ENCODE measurements at regions not wholly inside any gene's neighbourhood (a gene's known extent, or its start where the extent isn't known, plus 50 kb on each side); places are given as distances from the start of the nearest gene placed in this dataset.

- Histone ChIP-seq H3K4me3 (no peak overlapping the region), H3K27ac (no peak overlapping the region), H3K4me1 (replicated peaks) (no peaks in the 10 kb centered on the region), H3K27me3 (replicated peaks; ENCODE audit: insufficient read depth) (no peaks in the 10 kb centered on the region), H3K9me3 (no peaks in the 10 kb centered on the region), H3K36me3 (no peaks in the 10 kb centered on the region)
- intact Hi-C loops (cut with DNase I) = no loop called here
- TF ChIP-seq POLR2A (IDR thresholded peaks at IDR 0.05) = no peak
- no peak for TF ChIP-seq CTCF (IDR thresholded peaks at IDR 0.05)
- TF ChIP-seq POLR2AphosphoS5 (IDR thresholded peaks at IDR 0.05) = no peak
- 84% methylated on average over 2 of the region's 2 CpGs for WGBS
- no peak for DNase-seq (ENCODE audit: low spot score)
Measured at GRCh38 chr5:36815871-36816270, 60.7 kb upstream of the NIPBL start.

DNA sequence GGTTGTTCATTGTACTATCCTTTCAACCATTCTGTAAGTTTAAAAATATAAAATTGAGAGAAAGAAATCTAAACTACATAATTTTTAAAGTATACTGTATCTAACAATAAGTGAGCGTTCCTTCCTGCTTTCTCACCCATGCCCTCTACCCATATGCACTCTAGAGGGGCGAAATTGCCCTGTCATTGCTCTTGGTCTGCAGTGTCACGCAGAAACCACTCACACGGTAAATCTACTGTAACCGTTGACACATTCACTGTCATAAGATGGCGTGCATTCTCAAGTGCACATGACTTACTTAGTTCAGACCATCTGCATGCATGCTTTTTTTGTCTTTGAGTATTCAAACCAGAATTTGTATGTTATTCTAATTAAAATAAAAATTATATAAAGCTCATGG is 55.7 kb upstream of the NIPBL start:
- Histone ChIP-seq H3K4me1 (replicated peaks) (no peaks in the 10 kb centered on the region), H3K27me3 (replicated peaks; ENCODE audit: insufficient read depth) (no peaks in the 10 kb centered on the region), H3K4me3 (no peak overlapping the region), H3K9me3 (no peaks in the 10 kb centered on the region), H3K36me3 (no peaks in the 10 kb centered on the region), H3K27ac (no peak overlapping the region)
- intact Hi-C loops (cut with DNase I) = no loop called here
- TF ChIP-seq POLR2AphosphoS5 (IDR thresholded peaks at IDR 0.05) = no peak
- no peak for TF ChIP-seq POLR2A (IDR thresholded peaks at IDR 0.05)
- TF ChIP-seq CTCF (IDR thresholded peaks at IDR 0.05) = no peak
- no peak for DNase-seq (ENCODE audit: low spot score)
- WGBS = 84% methylated on average over 6 of the region's 6 CpGs

DNA sequence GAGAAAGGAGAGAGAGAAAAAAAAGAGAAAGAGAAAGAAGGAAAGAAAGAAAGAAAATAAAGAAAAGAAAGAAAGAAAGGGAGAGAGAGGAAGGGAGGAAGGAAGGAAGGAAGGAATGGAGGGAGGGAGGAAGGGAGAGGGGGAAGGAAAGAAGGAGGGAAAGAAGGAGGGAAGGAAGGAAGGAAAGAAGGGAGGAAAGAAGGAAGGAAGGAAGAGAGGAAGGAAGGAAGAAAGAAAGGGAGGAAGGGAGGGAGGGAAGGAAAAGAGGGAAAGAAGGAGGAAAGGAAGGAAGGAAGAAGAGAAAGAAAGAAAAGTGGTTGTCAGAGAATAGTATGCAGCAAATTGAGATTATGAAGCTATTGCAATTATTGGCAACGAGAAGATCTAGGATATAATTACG is 49.9 kb upstream of the NIPBL start:
- WGBS = 93% methylated on average over 2 of the region's 2 CpGs
- Histone ChIP-seq H3K4me3 (no peak overlapping the region), H3K36me3 (no peaks in the 10 kb centered on the region), H3K4me1 (replicated peaks) (no peaks in the 10 kb centered on the region), H3K27me3 (replicated peaks; ENCODE audit: insufficient read depth) (no peaks in the 10 kb centered on the region), H3K27ac (no peak overlapping the region), H3K9me3 (no peaks in the 10 kb centered on the region)
- DNase-seq (ENCODE audit: low spot score) = no peak
- no peak for TF ChIP-seq POLR2AphosphoS5 (IDR thresholded peaks at IDR 0.05)
- no peak for TF ChIP-seq POLR2A (IDR thresholded peaks at IDR 0.05)
- TF ChIP-seq CTCF (IDR thresholded peaks at IDR 0.05) = no peak
- intact Hi-C loops (cut with DNase I) = no loop called here
